DOHH2 (cell line): ENCODE measurements at regions not wholly inside any gene's neighbourhood (a gene's known extent, or its start where the extent isn't known, plus 50 kb on each side); places are given as distances from the start of the nearest gene placed in this dataset.

ENCODE experiments used
- EZH2phosphoT487 ChIP-seq: fragments of 200-600 bp; sonication (generic); IDR thresholded peaks from 2 replicates; pipeline ENCODE4 v1.6.1; 2017; ENCODE audit warnings: borderline replicate concordance, mild to moderate bottlenecking, antibody characterized with exemption, low read length, moderate library complexity, mixed read lengths
- TF ChIP-seq, protein P1 (sequence below): fragments of 200-600 bp; sonication (generic); IDR thresholded peaks from one replicate; pipeline ENCODE4 v1.5.1; 2014; ENCODE audit warnings: antibody characterized with exemption, mild to moderate bottlenecking, low read depth, low read length; ENCODE audit not compliant: poor library complexity, severe bottlenecking

DNA sequence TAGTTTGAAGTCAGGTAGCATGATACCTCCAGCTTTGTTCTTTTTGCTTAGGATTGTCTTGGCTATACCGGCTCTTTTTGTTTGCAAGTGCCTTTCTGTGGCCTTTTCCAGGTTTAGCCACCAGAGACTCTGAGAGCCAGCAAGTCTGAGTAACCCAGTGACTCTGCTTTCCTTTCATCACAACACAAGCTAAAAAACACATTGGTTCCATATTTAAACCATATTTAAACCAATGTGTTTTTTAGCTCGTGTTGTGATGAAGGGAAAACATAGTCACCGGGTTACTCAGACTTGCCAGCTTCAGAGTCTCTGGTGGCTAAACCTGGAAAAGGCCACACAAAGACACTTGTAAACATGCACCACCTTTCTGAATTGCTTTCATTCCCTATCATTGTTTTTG lies 493.3 kb downstream of the NTRK2 start:
- TF ChIP-seq, protein P1, sequence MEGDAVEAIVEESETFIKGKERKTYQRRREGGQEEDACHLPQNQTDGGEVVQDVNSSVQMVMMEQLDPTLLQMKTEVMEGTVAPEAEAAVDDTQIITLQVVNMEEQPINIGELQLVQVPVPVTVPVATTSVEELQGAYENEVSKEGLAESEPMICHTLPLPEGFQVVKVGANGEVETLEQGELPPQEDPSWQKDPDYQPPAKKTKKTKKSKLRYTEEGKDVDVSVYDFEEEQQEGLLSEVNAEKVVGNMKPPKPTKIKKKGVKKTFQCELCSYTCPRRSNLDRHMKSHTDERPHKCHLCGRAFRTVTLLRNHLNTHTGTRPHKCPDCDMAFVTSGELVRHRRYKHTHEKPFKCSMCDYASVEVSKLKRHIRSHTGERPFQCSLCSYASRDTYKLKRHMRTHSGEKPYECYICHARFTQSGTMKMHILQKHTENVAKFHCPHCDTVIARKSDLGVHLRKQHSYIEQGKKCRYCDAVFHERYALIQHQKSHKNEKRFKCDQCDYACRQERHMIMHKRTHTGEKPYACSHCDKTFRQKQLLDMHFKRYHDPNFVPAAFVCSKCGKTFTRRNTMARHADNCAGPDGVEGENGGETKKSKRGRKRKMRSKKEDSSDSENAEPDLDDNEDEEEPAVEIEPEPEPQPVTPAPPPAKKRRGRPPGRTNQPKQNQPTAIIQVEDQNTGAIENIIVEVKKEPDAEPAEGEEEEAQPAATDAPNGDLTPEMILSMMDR = no peak
- TF ChIP-seq EZH2phosphoT487 = no peak
